CD4-positive, alpha-beta T cell (primary cell): ENCODE measurements at regions not wholly inside any gene's neighbourhood (a gene's known extent, or its start where the extent isn't known, plus 50 kb on each side); places are given as distances from the start of the nearest gene placed in this dataset.

Experiments used
- ATAC-seq: fragments of 200-7000 bp; cut with Tn5 transposase; one replicate; pipeline ENCODE4 v1.10.0; 2022; ENCODE audit warnings: mild to moderate bottlenecking; ENCODE audit not compliant: poor library complexity
- CTCF ChIA-PET: fragments of 350-600 bp; sonication (Branson Sonifier 250); formaldehyde crosslinking; loops from one replicate; lab custom pipeline; 2021; ENCODE audit warnings: antibody characterized with exemption, inconsistent platforms; lab: Charles Lee
- POLR2A ChIA-PET: fragments of 350-600 bp; sonication (Branson Sonifier 250); formaldehyde crosslinking; loops from one replicate; lab custom pipeline; 2021; ENCODE audit warnings: antibody characterized with exemption, inconsistent platforms; lab: Charles Lee
- DNase-seq, 14 experiments: peaks; one replicate each; pipeline ENCODE4 v3.0.0-alpha.2; 2013 to 2020; ENCODE audit warnings: mixed read lengths in 2 of 14
- H3K27ac ChIP-seq, 2 donors: one replicate each; pipeline versions ENCODE4 v1.5.1 to v1.7.0; 2013; ENCODE audit warnings: low read length in 2 of 2, low read depth in 1 of 2, mild to moderate bottlenecking in 1 of 2
- H3K27me3 ChIP-seq, 2 experiments: 1 replicate in 1 of 2; 2 replicates in 1 of 2; pipeline versions ENCODE4 v1.6.1 to v1.7.0; 2013; ENCODE audit warnings: low read length in 2 of 2, control low read depth in 1 of 2, mild to moderate bottlenecking in 1 of 2, moderate library complexity in 1 of 2; ENCODE audit not compliant: insufficient read depth in 2 of 2, control insufficient read depth in 1 of 2
- H3K36me3 ChIP-seq: one replicate; pipeline ENCODE4 v1.6.1; 2013; ENCODE audit warnings: low read length, control low read depth; ENCODE audit not compliant: insufficient read depth
- H3K4me1 ChIP-seq: one replicate; pipeline ENCODE4 v1.6.1; 2013; ENCODE audit warnings: low read length, control low read depth; ENCODE audit not compliant: insufficient read depth
- H3K4me3 ChIP-seq: one replicate; pipeline ENCODE4 v1.5.1; 2013; ENCODE audit warnings: mild to moderate bottlenecking, low read length, moderate library complexity
- H3K9me3 ChIP-seq, 2 experiments: 1 replicate in 1 of 2; 2 replicates in 1 of 2; pipeline versions ENCODE4 v1.6.1 to v1.7.0; 2013; ENCODE audit warnings: low read length in 2 of 2, mild to moderate bottlenecking in 2 of 2, control low read depth in 1 of 2, moderate library complexity in 1 of 2; ENCODE audit not compliant: control insufficient read depth in 1 of 2, insufficient read depth in 1 of 2
- H3K27ac Mint-ChIP-seq: one replicate; pipeline ENCODE4 v1.8.0; 2020; ENCODE audit warnings: mixed read lengths
- H3K27me3 Mint-ChIP-seq: one replicate; pipeline ENCODE4 v1.8.0; 2021; ENCODE audit warnings: mixed read lengths
- H3K36me3 Mint-ChIP-seq: one replicate; pipeline ENCODE4 v1.8.0; 2021; ENCODE audit warnings: low read depth, mixed read lengths
- H3K4me1 Mint-ChIP-seq: one replicate; pipeline ENCODE4 v1.8.0; 2021; ENCODE audit warnings: low read depth, mixed read lengths
- H3K4me3 Mint-ChIP-seq: one replicate; pipeline ENCODE4 v1.8.0; 2020; ENCODE audit warnings: mild to moderate bottlenecking, mixed read lengths
- H3K9me3 Mint-ChIP-seq: one replicate; pipeline ENCODE4 v1.8.0; 2020; ENCODE audit warnings: mixed read lengths
- CTCF ChIP-seq: fragments of 200-600 bp; IDR thresholded peaks from one replicate; pipeline ENCODE4 v1.8.0; 2022; ENCODE audit warnings: antibody characterized with exemption, mild to moderate bottlenecking
- intact Hi-C, 2 experiments: fragments of 100-400 bp; cut with DNase I in 1 of 2; cut with micrococcal nuclease in 1 of 2; formaldehyde crosslinking; loops; one replicate each; pipeline versions ENCODE4 v1.15.1 to v1.9.0; 2023 to 2025; cut with DNase I, micrococcal nuclease

- no peak for TF ChIP-seq CTCF
- ChIA-PET CTCF (no interaction called here), POLR2A (no interaction called here)
Observed at GRCh38 chr15:29904757-29905417, 82.6 kb upstream of the TJP1 start.

DNA sequence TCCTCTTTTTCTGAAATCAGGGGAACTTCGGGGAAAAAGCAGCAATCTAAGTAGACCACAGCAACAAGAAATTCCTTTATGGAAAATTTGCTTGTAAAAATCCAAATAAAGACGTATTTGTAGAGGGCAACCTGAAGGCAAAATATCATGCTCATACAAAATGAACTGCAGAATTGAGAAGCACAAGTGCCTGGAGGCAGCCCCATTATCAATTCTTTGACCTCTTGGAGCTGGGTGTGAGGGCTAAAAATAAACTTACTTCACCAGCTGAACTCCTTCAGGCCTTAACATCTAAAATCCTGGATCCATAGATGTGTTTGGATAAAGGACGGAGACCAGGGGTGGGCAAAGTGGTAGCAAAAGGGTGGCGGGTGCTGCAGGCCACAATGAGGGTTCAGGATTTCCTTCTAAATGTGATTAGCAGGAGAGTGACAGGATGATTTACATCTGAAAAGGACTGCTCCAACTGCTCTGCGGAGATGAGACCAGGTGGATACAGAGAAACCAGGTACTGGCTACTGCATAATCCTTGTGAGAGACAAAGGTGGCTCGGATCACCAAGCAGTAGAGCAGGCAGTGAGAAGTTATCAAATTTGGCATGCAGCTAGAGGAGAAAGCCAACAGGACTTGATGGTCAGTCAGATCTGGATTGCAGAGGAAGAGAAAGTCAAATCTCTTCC, 81.7 kb upstream of the TJP1 start:
- no peaks in the 10 kb centered on the region for H3K36me3 Mint-ChIP-seq
- no peak overlapping the region for H3K4me3 ChIP-seq
- H3K9me3 ChIP-seq, result peaks cover 0 to 3% of the 10 kb centered on the region in 2 experiments
- no peaks in the 10 kb centered on the region for H3K4me1 Mint-ChIP-seq
- H3K27me3 Mint-ChIP-seq, result peaks cover 64% of the 10 kb centered on the region
- ATAC-seq (no peak), DNase-seq (no peak)
- peaks cover 3% of the 10 kb centered on the region for H3K9me3 Mint-ChIP-seq
- no peak overlapping the region for H3K27ac ChIP-seq
- H3K4me3 Mint-ChIP-seq, result no peak overlapping the region
- ChIA-PET POLR2A (no interaction called here), CTCF (no interaction called here)
- no peaks in the 10 kb centered on the region for H3K36me3 ChIP-seq
- TF ChIP-seq CTCF, result no peak
- intact Hi-C loops, result no loop called here
- no peaks in the 10 kb centered on the region for H3K27me3 ChIP-seq
- H3K27ac Mint-ChIP-seq, result no peak overlapping the region
- no peaks in the 10 kb centered on the region for H3K4me1 ChIP-seq

More at GRCh38 chr15:29904757-29905417, 82.6 kb upstream of the TJP1 start:
- H3K4me1 ChIP-seq, result no peaks in the 10 kb centered on the region
- H3K27ac ChIP-seq, result no peak overlapping the region
- ATAC-seq (no peak), DNase-seq (no peak)
- peaks cover 0 to 3% of the 10 kb centered on the region in 2 experiments for H3K9me3 ChIP-seq
- no peaks in the 10 kb centered on the region for H3K4me1 Mint-ChIP-seq
- H3K36me3 Mint-ChIP-seq, result no peaks in the 10 kb centered on the region
- H3K4me3 Mint-ChIP-seq, result no peak overlapping the region
- H3K27me3 Mint-ChIP-seq, result peaks cover 64% of the 10 kb centered on the region
- no peak overlapping the region for H3K27ac Mint-ChIP-seq
- H3K9me3 Mint-ChIP-seq, result peaks cover 3% of the 10 kb centered on the region
- intact Hi-C loops, result no loop called here
- no peaks in the 10 kb centered on the region for H3K27me3 ChIP-seq
- no peak overlapping the region for H3K4me3 ChIP-seq
- no peaks in the 10 kb centered on the region for H3K36me3 ChIP-seq

- H3K36me3 Mint-ChIP-seq, result no peaks in the 10 kb centered on the region
Observed at GRCh38 chr15:29903028-29903427, 80.8 kb upstream of the TJP1 start.

More at GRCh38 chr15:29903028-29903427, 80.8 kb upstream of the TJP1 start:
- H3K9me3 Mint-ChIP-seq, result peaks cover 4% of the 10 kb centered on the region
- Histone ChIP-seq H3K9me3 (no peaks in the 10 kb centered on the region), H3K4me1 (no peaks in the 10 kb centered on the region), H3K36me3 (no peaks in the 10 kb centered on the region), H3K27ac (no peak overlapping the region), H3K4me3 (no peak overlapping the region), H3K27me3 (no peaks in the 10 kb centered on the region)
- intact Hi-C loops, result no loop called here
- POLR2A ChIA-PET, result no interaction called here
- no peaks in the 10 kb centered on the region for H3K4me1 Mint-ChIP-seq
- DNase-seq, result no peak
- peaks cover 65% of the 10 kb centered on the region for H3K27me3 Mint-ChIP-seq
- no peak overlapping the region for H3K27ac Mint-ChIP-seq
- ATAC-seq, result no peak
- CTCF ChIA-PET, result no interaction called here
- no peak overlapping the region for H3K4me3 Mint-ChIP-seq
- no peak for TF ChIP-seq CTCF
